ENCODE measurements at regions not wholly inside any gene's neighbourhood (a gene's known extent, or its start where the extent isn't known, plus 50 kb on each side); places are given as distances from the start of the nearest gene placed in this dataset.
"Not testable (repeated sequence)": the region's sequence is repeated elsewhere in the genome, so short reads cannot be mapped to it uniquely, and the experiment has no call there.

GRCh38 chr2:111545723-111546431, 338.1 kb downstream of the ANAPC1 start:
- TF ChIP-seq CTCF (IDR thresholded peaks at IDR 0.05; ENCODE audit: low read depth, low read length); MAX (IDR thresholded peaks at IDR 0.05; ENCODE audit: low read depth, low read length); POLR2A (IDR thresholded peaks at IDR 0.05; ENCODE audit: extremely low read depth, insufficient read length); MYC (IDR thresholded peaks at IDR 0.05; ENCODE audit: low read depth, low read length): not testable (repeated sequence)
